Choroid plexus epithelial cell (primary cell): ENCODE measurements at regions not wholly inside any gene's neighbourhood (a gene's known extent, or its start where the extent isn't known, plus 50 kb on each side); places are given as distances from the start of the nearest gene placed in this dataset.

Experiments
- DNase-seq: peaks from one replicate; pipeline ENCODE4 v3.0.0-alpha.2; 2010; ENCODE audit warnings: low read depth
- H3K4me3 ChIP-seq: 2 replicates; pipeline ENCODE4 v1.5.1; 2011; ENCODE audit warnings: low read depth, mild to moderate bottlenecking, control low read depth, low read length, moderate library complexity
- TF ChIP-seq, protein P1 (sequence below): conservative IDR thresholded peaks from 2 replicates; pipeline ENCODE4 v1.5.1; 2011; ENCODE audit warnings: low read depth, mild to moderate bottlenecking, control low read depth, inconsistent platforms, low read length, moderate library complexity

- H3K4me3 ChIP-seq, result no peak overlapping the region
- no peak for DNase-seq
- TF ChIP-seq, protein P1, sequence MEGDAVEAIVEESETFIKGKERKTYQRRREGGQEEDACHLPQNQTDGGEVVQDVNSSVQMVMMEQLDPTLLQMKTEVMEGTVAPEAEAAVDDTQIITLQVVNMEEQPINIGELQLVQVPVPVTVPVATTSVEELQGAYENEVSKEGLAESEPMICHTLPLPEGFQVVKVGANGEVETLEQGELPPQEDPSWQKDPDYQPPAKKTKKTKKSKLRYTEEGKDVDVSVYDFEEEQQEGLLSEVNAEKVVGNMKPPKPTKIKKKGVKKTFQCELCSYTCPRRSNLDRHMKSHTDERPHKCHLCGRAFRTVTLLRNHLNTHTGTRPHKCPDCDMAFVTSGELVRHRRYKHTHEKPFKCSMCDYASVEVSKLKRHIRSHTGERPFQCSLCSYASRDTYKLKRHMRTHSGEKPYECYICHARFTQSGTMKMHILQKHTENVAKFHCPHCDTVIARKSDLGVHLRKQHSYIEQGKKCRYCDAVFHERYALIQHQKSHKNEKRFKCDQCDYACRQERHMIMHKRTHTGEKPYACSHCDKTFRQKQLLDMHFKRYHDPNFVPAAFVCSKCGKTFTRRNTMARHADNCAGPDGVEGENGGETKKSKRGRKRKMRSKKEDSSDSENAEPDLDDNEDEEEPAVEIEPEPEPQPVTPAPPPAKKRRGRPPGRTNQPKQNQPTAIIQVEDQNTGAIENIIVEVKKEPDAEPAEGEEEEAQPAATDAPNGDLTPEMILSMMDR, result no peak
Observed at GRCh38 chr4:178427663-178428062, 985.4 kb upstream of the AGA start.

DNA sequence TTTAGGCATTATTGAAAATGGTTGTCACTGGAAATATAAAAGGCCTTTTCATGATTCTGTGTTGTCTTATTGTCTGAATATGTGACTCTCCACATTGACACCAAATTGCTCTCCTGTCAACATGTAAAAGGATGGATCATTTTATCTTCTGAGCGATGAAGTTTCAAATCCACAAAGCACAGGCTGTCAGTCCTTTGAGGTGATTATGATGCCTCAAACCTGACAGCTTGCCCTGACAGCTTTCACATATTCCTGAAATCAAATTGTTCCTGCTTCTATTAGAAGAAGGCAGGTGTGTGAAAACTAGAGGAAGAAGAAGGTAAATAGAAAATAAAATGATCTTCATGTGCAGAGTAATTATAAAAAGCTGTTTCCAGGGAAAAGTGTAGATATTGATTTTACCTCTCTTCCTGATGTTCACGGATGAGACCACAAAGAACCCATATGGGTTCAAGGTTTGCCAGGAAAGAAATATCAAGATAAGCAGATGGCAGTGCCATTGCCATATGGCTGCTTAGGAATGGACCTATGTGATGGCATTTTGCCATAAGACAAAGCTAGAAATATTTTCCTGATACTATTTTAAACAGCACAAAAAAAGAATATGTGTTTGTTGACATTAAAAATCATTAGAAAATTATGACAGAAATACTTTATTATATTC lies 1006.3 kb upstream of the AGA start:
- no peak for DNase-seq
- no peak overlapping the region for H3K4me3 ChIP-seq
- TF ChIP-seq, protein P1, result no peak

GRCh38 chr4:178450614-178451013 lies 1008.4 kb upstream of the AGA start:
- DNase-seq, result no peak
- TF ChIP-seq, protein P1, result no peak
- H3K4me3 ChIP-seq, result no peak overlapping the region

GRCh38 chr4:178453057-178453456 lies 1010.8 kb upstream of the AGA start:
- no peak overlapping the region for H3K4me3 ChIP-seq
- TF ChIP-seq, protein P1, result no peak
- no peak for DNase-seq

DNA sequence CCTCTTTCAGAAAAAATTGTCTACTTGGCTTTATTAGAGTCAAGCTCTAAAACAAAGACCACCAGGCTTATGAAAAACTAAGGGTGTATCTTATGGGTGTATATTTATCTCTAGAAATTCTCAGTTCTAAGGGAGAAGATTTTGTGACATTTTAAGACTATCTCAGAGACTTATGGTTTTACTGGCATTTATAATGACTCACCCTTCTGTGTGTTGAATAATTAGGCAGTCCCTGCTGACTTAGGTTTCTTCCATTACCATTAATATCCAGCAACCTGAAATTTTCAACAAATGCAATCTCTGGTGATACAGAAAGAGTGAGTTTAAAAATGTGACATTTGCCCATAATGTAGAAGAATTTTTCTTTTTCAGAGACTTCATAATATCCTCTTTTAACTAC lies 1015.0 kb upstream of the AGA start:
- TF ChIP-seq, protein P1, result no peak
- no peak overlapping the region for H3K4me3 ChIP-seq
- no peak for DNase-seq

- DNase-seq, result no peak
- no peak overlapping the region for H3K4me3 ChIP-seq
- TF ChIP-seq, protein P1, result no peak
Observed at GRCh38 chr4:178462710-178463109, 1020.5 kb upstream of the AGA start.

DNA sequence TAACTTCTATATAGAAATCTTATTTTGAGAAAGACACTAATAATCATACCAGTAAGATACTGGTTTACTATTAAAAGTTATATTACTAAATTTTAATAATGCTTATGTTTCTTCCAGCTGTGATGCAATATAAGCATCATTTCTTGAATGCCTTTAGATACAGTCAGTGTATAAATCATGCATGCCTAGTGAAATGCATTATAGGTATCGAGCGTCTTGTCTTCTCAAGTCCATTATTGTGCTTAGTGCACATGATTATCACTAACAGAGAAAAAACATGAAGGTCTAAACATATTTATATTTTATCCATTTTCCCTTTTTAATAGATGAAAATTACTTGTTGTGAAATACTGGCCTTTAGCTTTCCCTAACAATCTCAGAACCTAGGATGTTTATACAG lies 1021.5 kb upstream of the AGA start:
- DNase-seq, result no peak
- TF ChIP-seq, protein P1, result no peak
- no peak overlapping the region for H3K4me3 ChIP-seq
